ENCODE measurements at regions not wholly inside any gene's neighbourhood (a gene's known extent, or its start where the extent isn't known, plus 50 kb on each side); places are given as distances from the start of the nearest gene placed in this dataset.

DNA sequence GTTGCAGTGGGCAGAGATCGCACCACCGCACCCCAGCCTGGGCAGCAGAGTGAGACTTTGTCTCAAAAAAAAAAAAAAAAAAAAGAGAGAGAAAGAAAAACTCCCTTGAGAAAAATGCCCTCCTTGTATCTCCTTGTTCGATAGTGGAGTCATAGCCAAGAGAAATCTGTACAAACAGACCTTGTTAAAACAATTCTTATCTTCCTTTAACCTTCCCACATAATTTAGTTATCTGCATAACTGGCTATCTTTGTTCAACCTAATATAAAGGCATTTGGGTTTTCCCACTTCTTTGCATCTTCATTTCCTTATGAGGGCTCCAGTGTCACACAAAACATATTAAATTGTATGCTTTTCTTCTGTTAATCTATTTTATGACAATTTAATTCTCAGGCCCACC is 65.1 kb upstream of the ATP11B start:
- no peak overlapping the region for H3K4me3 ChIP-seq (ENCODE audit: low read depth, low read length)
- TF ChIP-seq, protein P1, sequence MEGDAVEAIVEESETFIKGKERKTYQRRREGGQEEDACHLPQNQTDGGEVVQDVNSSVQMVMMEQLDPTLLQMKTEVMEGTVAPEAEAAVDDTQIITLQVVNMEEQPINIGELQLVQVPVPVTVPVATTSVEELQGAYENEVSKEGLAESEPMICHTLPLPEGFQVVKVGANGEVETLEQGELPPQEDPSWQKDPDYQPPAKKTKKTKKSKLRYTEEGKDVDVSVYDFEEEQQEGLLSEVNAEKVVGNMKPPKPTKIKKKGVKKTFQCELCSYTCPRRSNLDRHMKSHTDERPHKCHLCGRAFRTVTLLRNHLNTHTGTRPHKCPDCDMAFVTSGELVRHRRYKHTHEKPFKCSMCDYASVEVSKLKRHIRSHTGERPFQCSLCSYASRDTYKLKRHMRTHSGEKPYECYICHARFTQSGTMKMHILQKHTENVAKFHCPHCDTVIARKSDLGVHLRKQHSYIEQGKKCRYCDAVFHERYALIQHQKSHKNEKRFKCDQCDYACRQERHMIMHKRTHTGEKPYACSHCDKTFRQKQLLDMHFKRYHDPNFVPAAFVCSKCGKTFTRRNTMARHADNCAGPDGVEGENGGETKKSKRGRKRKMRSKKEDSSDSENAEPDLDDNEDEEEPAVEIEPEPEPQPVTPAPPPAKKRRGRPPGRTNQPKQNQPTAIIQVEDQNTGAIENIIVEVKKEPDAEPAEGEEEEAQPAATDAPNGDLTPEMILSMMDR (IDR thresholded peaks at IDR 0.05; ENCODE audit: insufficient read depth, low read depth, low read length): no peak
- DNase-seq (ENCODE audit: low read depth): no peak

DNA sequence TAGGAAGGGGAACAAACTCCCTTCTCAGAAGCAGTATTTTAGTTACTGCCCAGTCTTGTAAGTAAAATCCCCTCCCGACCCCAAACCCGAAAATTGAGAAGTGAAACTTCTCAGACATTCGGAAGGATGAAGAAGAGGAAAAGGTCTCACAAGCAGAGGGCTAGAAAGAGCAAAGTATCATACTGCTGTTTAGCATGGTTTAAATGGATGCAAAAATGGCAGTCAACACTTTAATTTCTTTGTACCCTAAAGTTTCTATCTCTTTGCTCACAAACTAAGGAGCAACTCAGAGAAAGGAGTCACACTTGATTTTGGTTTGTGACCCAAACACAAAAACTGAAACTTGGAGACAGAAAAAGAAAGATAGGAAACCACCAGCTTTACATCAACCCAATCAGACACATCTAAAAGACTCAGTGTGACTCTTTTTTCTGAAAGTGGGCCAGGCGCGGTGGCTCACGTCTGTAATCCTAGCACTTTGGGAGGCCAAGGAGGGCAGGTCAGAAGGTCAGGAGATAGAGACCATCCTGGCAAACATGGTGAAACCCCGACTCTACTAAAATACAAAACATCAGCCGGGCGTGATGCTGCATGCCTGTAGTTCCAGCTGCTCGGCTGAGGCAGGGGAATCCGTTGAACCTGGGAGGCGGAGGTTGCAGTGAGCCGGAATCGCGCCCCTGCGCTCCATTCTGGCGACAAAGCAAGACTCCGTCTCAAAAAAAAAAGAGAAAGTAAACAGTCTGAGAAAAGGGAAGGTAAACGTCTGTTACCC is 63.2 kb upstream of the ATP11B start:
- no peak for DNase-seq (ENCODE audit: low read depth)
- TF ChIP-seq, protein P1 (IDR thresholded peaks at IDR 0.05; ENCODE audit: insufficient read depth, low read depth, low read length): no peak
- no peak overlapping the region for H3K4me3 ChIP-seq (ENCODE audit: low read depth, low read length)

DNA sequence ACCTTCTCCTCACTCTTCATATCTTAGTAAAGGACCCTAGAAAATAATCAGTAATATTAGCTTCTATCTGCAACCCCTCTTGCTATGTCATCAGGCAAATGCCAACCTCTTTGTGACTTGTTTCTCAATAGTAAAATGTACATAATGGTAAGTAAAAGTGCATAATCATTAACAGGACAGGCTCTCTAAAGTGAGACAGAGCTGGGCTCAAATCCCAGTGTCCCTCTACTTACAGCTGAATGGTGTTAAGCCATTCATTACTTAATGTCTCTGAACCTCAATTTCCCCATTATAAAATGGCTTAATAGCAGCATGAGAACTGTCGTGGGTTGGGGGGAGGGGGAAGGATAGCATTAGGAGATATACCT is 62.6 kb upstream of the ATP11B start:
- TF ChIP-seq, protein P1 (IDR thresholded peaks at IDR 0.05; ENCODE audit: insufficient read depth, low read depth, low read length): no peak
- no peak for DNase-seq (ENCODE audit: low read depth)
- H3K4me3 ChIP-seq (ENCODE audit: low read depth, low read length): no peak overlapping the region

DNA sequence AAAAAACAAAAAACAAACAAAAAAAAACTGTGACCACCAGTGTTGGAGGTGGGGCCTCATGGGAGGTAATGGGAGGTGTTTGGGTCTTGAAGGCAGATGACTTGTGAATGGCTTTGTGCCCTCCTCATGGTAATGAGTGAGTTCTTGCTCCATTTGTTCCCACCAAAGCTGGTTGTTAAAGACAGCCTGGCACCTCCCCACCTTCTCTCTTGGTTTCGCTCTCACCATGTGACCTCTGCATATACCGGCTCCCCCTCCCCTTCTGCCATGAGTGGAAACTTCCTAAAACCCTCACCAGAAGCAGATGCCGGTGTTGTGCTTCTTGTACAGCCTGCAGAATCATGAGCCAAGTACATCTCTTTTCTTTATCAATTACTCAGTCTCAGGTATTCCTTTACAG is 61.5 kb upstream of the ATP11B start:
- no peak for DNase-seq (ENCODE audit: low read depth)
- H3K4me3 ChIP-seq (ENCODE audit: low read depth, low read length): no peak overlapping the region
- TF ChIP-seq, protein P1 (IDR thresholded peaks at IDR 0.05; ENCODE audit: insufficient read depth, low read depth, low read length): no peak

DNA sequence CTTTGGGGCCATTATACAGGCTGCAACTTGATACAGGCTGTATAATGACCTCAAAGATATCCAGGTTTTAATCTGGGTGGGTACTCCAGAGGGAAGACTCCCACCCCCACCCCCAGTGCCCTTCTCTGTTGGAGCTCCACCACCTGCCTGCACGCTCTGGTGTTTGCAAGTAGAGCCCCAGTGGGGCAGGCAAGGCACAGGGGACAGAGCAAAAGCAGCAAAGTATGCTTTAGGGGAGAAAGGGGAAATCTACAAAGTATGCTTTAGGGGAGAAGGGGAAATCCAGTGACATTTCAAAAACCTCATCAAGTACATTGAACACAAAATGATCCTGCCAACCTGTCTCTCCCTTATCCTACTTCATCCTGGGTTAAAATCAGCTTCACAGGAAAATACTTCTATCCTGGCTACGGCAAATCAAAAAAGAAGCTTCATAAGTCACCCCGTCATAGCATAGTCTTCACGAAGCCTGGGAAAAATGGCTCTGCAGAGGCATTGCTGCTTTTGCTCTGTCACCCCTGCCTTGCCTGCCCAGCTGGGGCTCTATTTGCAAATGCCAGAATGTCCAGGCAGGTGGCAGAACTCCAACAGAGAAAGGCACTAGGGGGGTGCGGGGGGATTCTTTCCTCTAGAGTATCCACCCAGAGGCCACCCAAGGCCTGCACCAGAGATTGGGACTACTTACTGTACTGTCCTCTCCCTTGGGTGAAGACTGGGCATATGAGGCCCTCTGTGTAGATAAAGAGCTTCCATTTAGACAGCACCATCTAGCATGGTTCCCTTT is 60.9 kb upstream of the ATP11B start:
- TF ChIP-seq, protein P1 (IDR thresholded peaks at IDR 0.05; ENCODE audit: insufficient read depth, low read depth, low read length): no peak
- H3K4me3 ChIP-seq (ENCODE audit: low read depth, low read length): no peak overlapping the region
- no peak for DNase-seq (ENCODE audit: low read depth)

DNA sequence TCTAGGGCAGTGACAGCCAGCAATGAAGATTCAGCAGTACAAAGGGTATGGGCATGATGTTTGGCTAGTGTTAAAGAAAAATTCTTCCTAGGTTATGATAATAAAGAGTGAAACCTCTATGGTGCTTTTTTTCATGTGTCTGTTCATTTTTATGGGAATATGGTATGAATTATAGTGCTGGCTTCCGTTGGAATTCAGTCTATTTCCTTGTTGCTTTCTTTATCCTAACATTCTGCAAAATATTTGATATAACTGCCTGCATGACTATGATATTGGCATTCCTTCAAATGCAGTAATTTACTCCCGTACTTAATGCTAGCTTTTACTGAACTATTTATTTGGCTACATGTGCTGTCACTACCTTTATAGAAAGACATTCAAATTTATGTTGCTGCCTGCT is 57.6 kb upstream of the ATP11B start:
- TF ChIP-seq, protein P1 (IDR thresholded peaks at IDR 0.05; ENCODE audit: insufficient read depth, low read depth, low read length): no peak
- DNase-seq (ENCODE audit: low read depth): peak; percentile 18
- H3K4me3 ChIP-seq (ENCODE audit: low read depth, low read length): no peak overlapping the region

Measured in fibroblast of villous mesenchyme (primary cell).